IMR-90 (cell line): ENCODE measurements at regions not wholly inside any gene's neighbourhood (a gene's known extent, or its start where the extent isn't known, plus 50 kb on each side); places are given as distances from the start of the nearest gene placed in this dataset.

Source experiments
- ATAC-seq: fragments of 200-7000 bp; cut with Tn5 transposase; 2 replicates; pipeline ENCODE4 v1.9.1; 2020; ENCODE audit warnings: low read depth, mild to moderate bottlenecking, moderate library complexity
- BruUV-seq: library from RNA; stranded (reverse); fragments of 400-500 nt; replicated peaks from 2 replicates; lab custom pipeline; 2021; lab: Mats Ljungman, UMichigan
- CTCF ChIA-PET: fragments of 300-600 bp; formaldehyde crosslinking; extraction: SDS; loops from one replicate; lab custom pipeline; 2021; ENCODE audit warnings: antibody characterized with exemption; lab: Yijun Ruan, JAX
- POLR2A ChIA-PET: fragments of 300-600 bp; sonication (Branson Sonifier 250); formaldehyde crosslinking; loops from one replicate; lab custom pipeline; 2022; ENCODE audit warnings: antibody characterized with exemption; ENCODE audit not compliant: unreplicated experiment; lab: Charles Lee
- DNase-seq: peaks from one replicate; pipeline ENCODE4 v3.0.0; 2013
- H2AFZ ChIP-seq: replicated peaks from 2 replicates; pipeline ENCODE3; 2013; ENCODE audit warnings: low read length, mild to moderate bottlenecking; ENCODE audit not compliant: poor library complexity
- H2AK5ac ChIP-seq: 2 replicates; pipeline ENCODE4 v1.6.1; 2013; ENCODE audit warnings: low read depth, low read length, inconsistent platforms
- H2AK9ac ChIP-seq: replicated peaks from 2 replicates; pipeline ENCODE3; 2013; ENCODE audit warnings: mild to moderate bottlenecking, low read depth, low read length, moderate library complexity; ENCODE audit not compliant: poor library complexity
- H2BK120ac ChIP-seq: 2 replicates; pipeline ENCODE4 v1.6.1; 2013; ENCODE audit warnings: low read depth, low read length, inconsistent platforms
- H2BK15ac ChIP-seq: 3 replicates; pipeline ENCODE4 v1.6.1; 2013; ENCODE audit warnings: low read depth, low read length, inconsistent platforms
- H2BK20ac ChIP-seq: 2 replicates; pipeline ENCODE4 v1.6.1; 2013; ENCODE audit warnings: low read depth, mild to moderate bottlenecking, inconsistent platforms, low read length, moderate library complexity
- H2BK5ac ChIP-seq: 2 replicates; pipeline ENCODE4 v1.6.1; 2013; ENCODE audit warnings: mild to moderate bottlenecking, low read depth, low read length, inconsistent platforms; ENCODE audit not compliant: poor library complexity, severe bottlenecking
- H3K14ac ChIP-seq: replicated peaks from 2 replicates; pipeline ENCODE4 v1.6.1; 2013; ENCODE audit warnings: low read depth, low read length, inconsistent platforms
- H3K18ac ChIP-seq: 2 replicates; pipeline ENCODE4 v1.6.1; 2013; ENCODE audit warnings: low read depth, low read length, control low read depth
- H3K23ac ChIP-seq: 2 replicates; pipeline ENCODE4 v1.6.1; 2013; ENCODE audit warnings: low read depth, low read length, inconsistent platforms
- H3K27ac ChIP-seq: 2 replicates; pipeline ENCODE4 v1.5.1; 2013; ENCODE audit warnings: mild to moderate bottlenecking, control low read depth, low read length; ENCODE audit not compliant: insufficient read depth
- H3K27me3 ChIP-seq: 2 replicates; pipeline ENCODE4 v1.6.1; 2013; ENCODE audit warnings: low read length; ENCODE audit not compliant: control insufficient read depth, insufficient read depth
- H3K36me3 ChIP-seq: 2 replicates; pipeline ENCODE4 v1.6.1; 2013; ENCODE audit warnings: low read length, mixed read lengths; ENCODE audit not compliant: control insufficient read depth, insufficient read depth
- H3K4ac ChIP-seq: 2 replicates; pipeline ENCODE4 v1.6.1; 2013; ENCODE audit warnings: low read depth, low read length, inconsistent platforms
- H3K4me1 ChIP-seq: 2 replicates; pipeline ENCODE4 v1.6.1; 2013; ENCODE audit warnings: low read length, mixed read lengths; ENCODE audit not compliant: control insufficient read depth, insufficient read depth
- H3K4me2 ChIP-seq: 2 replicates; pipeline ENCODE4 v1.6.1; 2013; ENCODE audit warnings: low read depth, mild to moderate bottlenecking, control low read depth, low read length, moderate library complexity
- H3K4me3 ChIP-seq: 2 replicates; pipeline ENCODE4 v1.5.1; 2013; ENCODE audit warnings: low read depth, mild to moderate bottlenecking, control low read depth, low read length, moderate library complexity; ENCODE audit not compliant: insufficient read depth
- H3K56ac ChIP-seq: 2 replicates; pipeline ENCODE4 v1.6.1; 2013; ENCODE audit warnings: low read length, inconsistent platforms; ENCODE audit not compliant: insufficient read depth; ENCODE audit errors: extremely low read depth
- H3K79me1 ChIP-seq, 2 experiments: 2 replicates each; pipeline ENCODE4 v1.6.1; 2013; ENCODE audit warnings: low read length in 2 of 2, inconsistent platforms in 1 of 2, low read depth in 1 of 2
- H3K9ac ChIP-seq: 2 replicates; pipeline ENCODE4 v1.6.1; 2013; ENCODE audit warnings: low read depth, low read length, control low read depth
- H3K9me1 ChIP-seq: 2 replicates; pipeline ENCODE4 v1.6.1; 2013; ENCODE audit warnings: low read length, inconsistent platforms; ENCODE audit not compliant: insufficient read depth
- H3K9me3 ChIP-seq: 2 replicates; pipeline ENCODE4 v1.6.1; 2013; ENCODE audit warnings: low read length; ENCODE audit not compliant: control insufficient read depth, insufficient read depth
- H4K20me1 ChIP-seq: 2 replicates; pipeline ENCODE4 v1.6.1; 2013; ENCODE audit warnings: low read length, inconsistent platforms; ENCODE audit not compliant: insufficient read depth
- H4K5ac ChIP-seq: 2 replicates; pipeline ENCODE4 v1.6.1; 2013; ENCODE audit warnings: mild to moderate bottlenecking, low read depth, low read length, control low read depth
- H4K8ac ChIP-seq, 2 experiments: 2 replicates each; pipeline ENCODE4 v1.6.1; 2013; ENCODE audit warnings: low read depth in 2 of 2, low read length in 2 of 2, control low read depth in 1 of 2, inconsistent platforms in 1 of 2
- H4K91ac ChIP-seq: 2 replicates; pipeline ENCODE4 v1.6.1; 2013; ENCODE audit warnings: low read depth, low read length, inconsistent platforms; ENCODE audit not compliant: insufficient read depth
- BHLHE40 ChIP-seq: fragments of 150-350 bp; IDR thresholded peaks from 2 replicates; pipeline ENCODE4 v1.6.1; 2016; ENCODE audit warnings: mild to moderate bottlenecking, low read depth, low read length
- CEBPB ChIP-seq: IDR thresholded peaks from 2 replicates; pipeline ENCODE4 v1.6.1; 2012; ENCODE audit warnings: low read depth, low read length, improper control_type of control experiment
- CHD1 ChIP-seq: IDR thresholded peaks from 2 replicates; pipeline ENCODE4 v1.6.1; 2012; ENCODE audit warnings: low read depth, low read length, improper control_type of control experiment
- CTCF ChIP-seq: conservative IDR thresholded peaks from 2 replicates; pipeline ENCODE4 v1.5.1; 2012; ENCODE audit warnings: mild to moderate bottlenecking, low read depth, low read length, improper control_type of control experiment
- ELK1 ChIP-seq: fragments of 150-350 bp; IDR thresholded peaks from 2 replicates; pipeline ENCODE4 v1.6.1; 2016; ENCODE audit warnings: low read depth, mild to moderate bottlenecking, low read length, moderate library complexity, borderline replicate concordance
- FOS ChIP-seq: fragments of 150-350 bp; IDR thresholded peaks from 2 replicates; pipeline ENCODE4 v1.6.1; 2016; ENCODE audit warnings: low read depth, low read length
- MAFK ChIP-seq: IDR thresholded peaks from 2 replicates; pipeline ENCODE4 v1.6.1; 2012; ENCODE audit warnings: low read depth, low read length, improper control_type of control experiment
- MAZ ChIP-seq: IDR thresholded peaks from 2 replicates; pipeline ENCODE4 v1.6.1; 2012; ENCODE audit warnings: low read depth, mild to moderate bottlenecking, low read length, improper control_type of control experiment, moderate library complexity, borderline replicate concordance
- MXI1 ChIP-seq: IDR thresholded peaks from 2 replicates; pipeline ENCODE4 v1.6.1; 2012; ENCODE audit warnings: low read depth, mild to moderate bottlenecking, low read length, moderate library complexity, borderline replicate concordance
- NFE2L2 ChIP-seq: fragments of 150-350 bp; IDR thresholded peaks from 2 replicates; pipeline ENCODE4 v1.6.1; 2016; ENCODE audit warnings: low read depth, mild to moderate bottlenecking, low read length
- POLR2A ChIP-seq: IDR thresholded peaks from 2 replicates; pipeline ENCODE4 v1.6.1; 2012; ENCODE audit warnings: mild to moderate bottlenecking, low read depth, low read length
- RAD21 ChIP-seq: IDR thresholded peaks from 2 replicates; pipeline ENCODE4 v1.6.1; 2012; ENCODE audit warnings: low read length, improper control_type of control experiment
- RCOR1 ChIP-seq: IDR thresholded peaks from 2 replicates; pipeline ENCODE4 v1.6.1; 2012; ENCODE audit warnings: mild to moderate bottlenecking, low read length, improper control_type of control experiment; ENCODE audit not compliant: insufficient replicate concordance
- RFX5 ChIP-seq: IDR thresholded peaks from 2 replicates; pipeline ENCODE4 v1.8.0; 2012; ENCODE audit warnings: low read depth, mild to moderate bottlenecking, low read length, moderate library complexity
- SMC3 ChIP-seq: fragments of 150-350 bp; IDR thresholded peaks from 2 replicates; pipeline ENCODE4 v1.6.1; 2016; ENCODE audit warnings: low read depth, mild to moderate bottlenecking, antibody characterized with exemption, low read length, moderate library complexity
- USF2 ChIP-seq: fragments of 150-350 bp; IDR thresholded peaks from 2 replicates; pipeline ENCODE4 v1.6.1; 2017; ENCODE audit warnings: mild to moderate bottlenecking, antibody characterized with exemption, low read length, low read depth
- WGBS, 2 experiments: methylation state at CpG; one replicate each; pipeline versions ENCODE4 v1.1.5 to v1.1.7; 2013; ENCODE audit warnings: missing lambda C conversion rate in 2 of 2; ENCODE audit not compliant: insufficient read length in 1 of 2; ENCODE audit errors: extremely low coverage in 2 of 2; 5-methylcytosine and 5-hydroxymethylcytosine counted together
- dilution Hi-C: fragments of 300-500 bp; cut with HindIII; formaldehyde crosslinking; loops from one replicate; pipeline ENCODE4 v1.14.3; 2018; ENCODE audit warnings: low sequenced_read_pairs; ENCODE audit not compliant: unreplicated experiment
- in situ Hi-C: fragments of 300-500 bp; cut with MboI; formaldehyde crosslinking; loops from 3 replicates; pipeline ENCODE4 v1.14.3; 2019; ENCODE audit warnings: low sequenced_read_pairs, inconsistent platforms, mixed read lengths
- intact Hi-C: fragments of 100-400 bp; cut with micrococcal nuclease; formaldehyde crosslinking; loops from 2 replicates; pipeline ENCODE4 v1.10.0; 2022

- Histone ChIP-seq H3K4me1 (no peaks in the 10 kb centered on the region), H3K56ac (no peak overlapping the region), H4K8ac (no peak overlapping the region), H4K20me1 (no peaks in the 10 kb centered on the region), H3K4me3 (no peak overlapping the region), H4K91ac (no peak overlapping the region), H2BK20ac (no peak overlapping the region), H3K36me3 (no peaks in the 10 kb centered on the region), H2AK5ac (no peak overlapping the region), H2BK5ac (no peak overlapping the region), H3K27me3 (no peaks in the 10 kb centered on the region), H3K79me1 (no peaks in the 10 kb centered on the region), H3K9me3 (0 out of 2 replicates have a peak, but pooled peaks cover 2% of the 10 kb centered on the region), H2BK120ac (no peak overlapping the region), H4K5ac (no peak overlapping the region), H2AK9ac (no peak overlapping the region), H3K14ac (no peak overlapping the region), H2BK15ac (no peak overlapping the region), H2AFZ (no peak overlapping the region), H3K4ac (no peak overlapping the region), H3K9ac (no peak overlapping the region), H3K18ac (no peak overlapping the region), H3K23ac (no peak overlapping the region), H3K27ac (no peak overlapping the region), H3K4me2 (no peak overlapping the region), H3K9me1 (no peaks in the 10 kb centered on the region)
- ChIA-PET CTCF (no interaction called here), POLR2A (no interaction called here)
- WGBS, 2 experiments = no CpG with 5 or more reads among the region's 4 CpGs
- no peak for ATAC-seq
- intact Hi-C loops (no loop called here), in situ Hi-C loops (no loop called here), dilution Hi-C loops (no loop called here)
- no peak for TF ChIP-seq BHLHE40
- no peak for TF ChIP-seq MAFK
- no peak for TF ChIP-seq SMC3
- TF ChIP-seq RCOR1 = no peak
- no peak for TF ChIP-seq USF2
- TF ChIP-seq RAD21 = no peak
- no peak for TF ChIP-seq CTCF
- no peak for TF ChIP-seq RFX5
- TF ChIP-seq MXI1 = no peak
- TF ChIP-seq POLR2A = no peak
- TF ChIP-seq CHD1 = no peak
- no peak for TF ChIP-seq NFE2L2
- TF ChIP-seq ELK1 = no peak
- TF ChIP-seq FOS = no peak
- no peak for TF ChIP-seq CEBPB
- TF ChIP-seq MAZ = no peak
- DNase-seq = no peak
- BruUV-seq = no TSS peak
These were observed 1237.0 kb upstream of the PCDH9 start for GRCh38 chr13:68467160-68467559.
